Tibial nerve (tissue), 4 donors: ENCODE measurements at regions not wholly inside any gene's neighbourhood (a gene's known extent, or its start where the extent isn't known, plus 50 kb on each side); places are given as distances from the start of the nearest gene placed in this dataset.
"Not testable (repeated sequence)": the region's sequence is repeated elsewhere in the genome, so short reads cannot be mapped to it uniquely, and the experiment has no call there.

Experiments used
- CTCF ChIP-seq, 5 experiments: fragments of 200-600 bp in 3 of 5; fragments of 450-650 bp in 2 of 5; sonication (generic) in 3 of 5; IDR thresholded peaks; one replicate each; pipeline ENCODE4 v1.5.1; 2016 to 2019; ENCODE audit warnings: antibody characterized with exemption in 5 of 5, mild to moderate bottlenecking in 3 of 5, moderate library complexity in 2 of 5
- EP300 ChIP-seq, 2 donors: sonication (generic); formaldehyde crosslinking; IDR thresholded peaks; one replicate each; pipeline ENCODE4 v1.6.1; 2017; ENCODE audit warnings: antibody characterized with exemption in 2 of 2, mild to moderate bottlenecking in 1 of 2
- POLR2A ChIP-seq, 2 donors: fragments of 450-650 bp; IDR thresholded peaks; one replicate each; pipeline ENCODE4 v1.6.1; 2017; ENCODE audit warnings: antibody characterized with exemption in 2 of 2, mild to moderate bottlenecking in 2 of 2, moderate library complexity in 2 of 2

- not testable (repeated sequence) for TF ChIP-seq CTCF, EP300, POLR2A (IDR thresholded peaks at IDR 0.05)
Observed at GRCh38 chr9:117944750-117945149, 240.5 kb downstream of the TLR4 start.
